SK-N-SH (cell line): ENCODE measurements at regions not wholly inside any gene's neighbourhood (a gene's known extent, or its start where the extent isn't known, plus 50 kb on each side); places are given as distances from the start of the nearest gene placed in this dataset.

ENCODE experiments used
- CTCF ChIA-PET: fragments of 300-600, 350-600 bp; formaldehyde crosslinking; extraction: SDS; loops from one replicate; lab custom pipeline; 2021; lab: Yijun Ruan, JAX
- POLR2A ChIA-PET: fragments of 350-600 bp; sonication (Branson Sonifier 250); formaldehyde crosslinking; extraction: SDS; loops from one replicate; lab custom pipeline; 2020; ENCODE audit warnings: antibody characterized with exemption, inconsistent platforms; lab: Yijun Ruan, JAX
- DNase-seq: peaks from one replicate; pipeline ENCODE4 v3.0.0; 2012
- H2AFZ ChIP-seq: fragments of 200-600 bp; sonication (generic); 2 replicates; pipeline ENCODE4 v1.8.1; 2016; ENCODE audit warnings: antibody characterized with exemption, mild to moderate bottlenecking, low read depth
- H3F3A ChIP-seq: fragments of 200-600 bp; sonication (generic); replicated peaks from 2 replicates; pipeline ENCODE3; 2016; ENCODE audit warnings: antibody characterized with exemption, mild to moderate bottlenecking; ENCODE audit not compliant: insufficient read depth
- H3K27ac ChIP-seq, 2 experiments: fragments of 200-500 bp in 1 of 2; fragments of 200-600 bp in 1 of 2; sonication (Bioruptor generic) in 1 of 2; sonication (generic), shearing (Covaris generic) in 1 of 2; 2 replicates each; pipeline versions ENCODE4 v1.5.1 to v1.6.1; 2014 to 2016; ENCODE audit warnings: low read depth in 2 of 2, inconsistent platforms in 1 of 2, low read length in 1 of 2, mild to moderate bottlenecking in 1 of 2, mixed read lengths in 1 of 2
- H3K27me3 ChIP-seq: fragments of 200-600 bp; sonication (generic), shearing (Covaris generic); 2 replicates; pipeline ENCODE4 v1.6.1; 2016; ENCODE audit warnings: mixed run types; ENCODE audit not compliant: insufficient read depth
- H3K36me3 ChIP-seq, 2 experiments: fragments of 200-500 bp in 1 of 2; fragments of 200-600 bp in 1 of 2; sonication (Bioruptor generic) in 1 of 2; sonication (generic) in 1 of 2; replicated peaks in 1 of 2; 2 replicates each; pipeline versions ENCODE3 to v1.5.1; 2014 to 2016; ENCODE audit warnings: low read length in 1 of 2, mild to moderate bottlenecking in 1 of 2; ENCODE audit not compliant: insufficient read depth in 2 of 2, control insufficient read depth in 1 of 2
- H3K4me1 ChIP-seq, 2 experiments: fragments of 200-500 bp in 1 of 2; fragments of 200-600 bp in 1 of 2; sonication (Bioruptor generic) in 1 of 2; sonication (generic), shearing (Covaris generic) in 1 of 2; 2 replicates each; pipeline versions ENCODE4 v1.5.1 to v1.6.1; 2014 to 2016; ENCODE audit warnings: low read depth in 1 of 2, low read length in 1 of 2, mixed run types in 1 of 2; ENCODE audit not compliant: insufficient read depth in 2 of 2, control insufficient read depth in 1 of 2
- H3K4me2 ChIP-seq: fragments of 200-600 bp; sonication (generic), shearing (Covaris generic); 2 replicates; pipeline ENCODE4 v1.6.1; 2017; ENCODE audit warnings: mixed run types
- H3K4me3 ChIP-seq, 2 experiments: fragments of 200-500 bp in 1 of 2; fragments of 200-600 bp in 1 of 2; sonication (Bioruptor generic) in 1 of 2; sonication (generic), shearing (Covaris generic) in 1 of 2; 2 replicates each; pipeline versions ENCODE4 v1.5.1 to v1.8.1; 2014 to 2016; ENCODE audit warnings: low read depth in 2 of 2, inconsistent platforms in 1 of 2, low read length in 1 of 2, mild to moderate bottlenecking in 1 of 2, mixed read lengths in 1 of 2, moderate library complexity in 1 of 2
- H3K79me2 ChIP-seq: fragments of 200-600 bp; sonication (generic); 2 replicates; pipeline ENCODE4 v1.8.1; 2017; ENCODE audit warnings: mild to moderate bottlenecking; ENCODE audit not compliant: insufficient read depth
- H3K9ac ChIP-seq: fragments of 200-600 bp; sonication (generic); 2 replicates; pipeline ENCODE4 v1.6.1; 2017; ENCODE audit warnings: mixed run types
- H3K9me2 ChIP-seq: fragments of 200-600 bp; sonication (generic); 2 replicates; pipeline ENCODE4 v1.6.1; 2017; ENCODE audit warnings: mixed run types
- H3K9me3 ChIP-seq: fragments of 200-600 bp; sonication (generic); 2 replicates; pipeline ENCODE4 v1.6.1; 2017; ENCODE audit warnings: mixed run types, mild to moderate bottlenecking, moderate library complexity
- H4K20me1 ChIP-seq: fragments of 200-600 bp; sonication (generic); 2 replicates; pipeline ENCODE4 v1.6.1; 2017; ENCODE audit warnings: mild to moderate bottlenecking, mixed run types; ENCODE audit not compliant: insufficient read depth
- CHD2 ChIP-seq: fragments of 150-350 bp; IDR thresholded peaks from 2 replicates; pipeline ENCODE4 v1.6.1; 2018; ENCODE audit warnings: low read length; ENCODE audit not compliant: partially characterized antibody
- ELF1 ChIP-seq: IDR thresholded peaks from 2 replicates; pipeline ENCODE4 v1.4.0; 2012
- EP300 ChIP-seq, 2 experiments: IDR thresholded peaks; 2 replicates each; pipeline versions ENCODE4 v1.4.0 to v1.6.1; 2012; ENCODE audit warnings: borderline replicate concordance in 1 of 2, low read depth in 1 of 2, low read length in 1 of 2
- FOXM1 ChIP-seq: IDR thresholded peaks from 2 replicates; pipeline ENCODE4 v1.4.0; 2012; ENCODE audit warnings: low read depth, mild to moderate bottlenecking
- GATA2 ChIP-seq: sonication (generic); formaldehyde crosslinking; IDR thresholded peaks from 2 replicates; pipeline ENCODE4 v1.5.0; 2020; ENCODE audit warnings: mild to moderate bottlenecking, missing genetic modification reagents
- JUND ChIP-seq: IDR thresholded peaks from 2 replicates; pipeline ENCODE4 v1.4.0; 2012
- MEF2A ChIP-seq: IDR thresholded peaks from 2 replicates; pipeline ENCODE4 v1.4.0; 2012; ENCODE audit warnings: low read depth, borderline replicate concordance
- MXI1 ChIP-seq: IDR thresholded peaks from 2 replicates; pipeline ENCODE4 v1.6.1; 2012; ENCODE audit warnings: mild to moderate bottlenecking, low read depth, low read length, improper control_type of control experiment
- NFIC ChIP-seq: IDR thresholded peaks from 2 replicates; pipeline ENCODE4 v1.4.0; 2012; ENCODE audit warnings: borderline replicate concordance
- NRF1 ChIP-seq: IDR thresholded peaks from 2 replicates; pipeline ENCODE4 v1.6.1; 2012; ENCODE audit warnings: low read depth, mild to moderate bottlenecking, low read length
- RCOR1 ChIP-seq: fragments of 150-350 bp; IDR thresholded peaks from 2 replicates; pipeline ENCODE4 v1.6.1; 2017; ENCODE audit warnings: antibody characterized with exemption, low read length
- RFX5 ChIP-seq: IDR thresholded peaks from 2 replicates; pipeline ENCODE4 v1.6.1; 2012; ENCODE audit warnings: mild to moderate bottlenecking, improper control_type of control experiment, low read length
- SIN3A ChIP-seq: IDR thresholded peaks from 2 replicates; pipeline ENCODE4 v1.6.1; 2012; ENCODE audit warnings: low read depth, mild to moderate bottlenecking, low read length, moderate library complexity, borderline replicate concordance
- SMC3 ChIP-seq: IDR thresholded peaks from 2 replicates; pipeline ENCODE4 v1.6.1; 2012; ENCODE audit warnings: low read depth, low read length, improper control_type of control experiment
- TCF12 ChIP-seq: IDR thresholded peaks from 2 replicates; pipeline ENCODE4 v1.4.0; 2012
- YY1 ChIP-seq: IDR thresholded peaks from 2 replicates; pipeline ENCODE4 v1.4.0; 2012; ENCODE audit warnings: low read depth, mild to moderate bottlenecking
- WGBS: methylation state at CpG from one replicate; pipeline ENCODE4 v1.1.6; 2017; ENCODE audit warnings: low lambda C conversion rate; 5-methylcytosine and 5-hydroxymethylcytosine counted together
- TF ChIP-seq, protein P1 (sequence below): IDR thresholded peaks from 2 replicates; pipeline ENCODE4 v1.4.0; 2012; ENCODE audit warnings: low read depth
- TF ChIP-seq, protein P2 (sequence below): fragments of 200-600 bp; sonication (generic); IDR thresholded peaks from 2 replicates; pipeline ENCODE4 v1.6.1; 2017; ENCODE audit warnings: antibody characterized with exemption, mild to moderate bottlenecking, moderate library complexity
- TF ChIP-seq, protein P3 (sequence below): IDR thresholded peaks from 2 replicates; pipeline ENCODE4 v1.4.0; 2012; ENCODE audit warnings: low read depth, borderline replicate concordance
- TF ChIP-seq, protein P4 (sequence below): fragments of 150-350 bp; IDR thresholded peaks from 2 replicates; pipeline ENCODE4 v1.6.1; 2017; ENCODE audit warnings: antibody characterized with exemption, low read length, low read depth, borderline replicate concordance

DNA sequence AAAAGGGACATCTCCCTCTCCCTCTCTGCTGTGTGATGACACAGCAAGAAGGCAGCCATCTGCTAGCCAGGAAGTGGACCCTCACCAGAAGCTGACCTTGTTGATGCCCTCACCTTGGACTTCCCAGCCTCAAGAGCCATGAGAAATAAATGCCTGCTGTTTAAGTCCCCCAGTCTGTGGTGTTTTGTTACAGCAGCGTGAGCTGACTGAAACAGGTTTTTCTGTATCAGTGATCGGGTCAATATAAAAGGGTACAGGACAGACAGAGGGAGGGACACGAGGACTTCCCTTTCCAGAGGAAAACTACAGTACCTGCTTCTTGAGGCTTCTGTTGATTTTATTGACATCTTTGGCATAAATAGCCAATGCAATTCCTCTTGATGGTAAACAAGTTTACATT, 510.3 kb upstream of the CHAC2 start:
- ChIA-PET POLR2A (no interaction called here), CTCF (no interaction called here)
- no peak overlapping the region for H3K4me2 ChIP-seq
- no peak for DNase-seq
- 15% methylated on average over 3 of the region's 3 CpGs for WGBS
- H4K20me1 ChIP-seq, result no peaks in the 10 kb centered on the region
- no peaks in the 10 kb centered on the region for H3K4me1 ChIP-seq
- no peak overlapping the region for H3K4me3 ChIP-seq
- H3K79me2 ChIP-seq, result no peaks in the 10 kb centered on the region; the same call in 1 of the 2 replicates
- H3K27ac ChIP-seq, result no peak overlapping the region
- no peak overlapping the region for H2AFZ ChIP-seq
- H3F3A ChIP-seq, result no peaks in the 10 kb centered on the region
- no peaks in the 10 kb centered on the region for H3K9me3 ChIP-seq
- H3K9ac ChIP-seq, result no peak overlapping the region
- H3K36me3 ChIP-seq, result no peaks in the 10 kb centered on the region
- no peaks in the 10 kb centered on the region; the same call in 1 of the 2 replicates for H3K27me3 ChIP-seq
- H3K9me2 ChIP-seq, result no peaks in the 10 kb centered on the region
- TF ChIP-seq MEF2A, result no peak
- no peak for TF ChIP-seq FOXM1
- no peak for TF ChIP-seq NRF1
- no peak for TF ChIP-seq SIN3A
- TF ChIP-seq, protein P1, sequence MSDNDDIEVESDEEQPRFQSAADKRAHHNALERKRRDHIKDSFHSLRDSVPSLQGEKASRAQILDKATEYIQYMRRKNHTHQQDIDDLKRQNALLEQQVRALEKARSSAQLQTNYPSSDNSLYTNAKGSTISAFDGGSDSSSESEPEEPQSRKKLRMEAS, result no peak
- TF ChIP-seq TCF12, result no peak
- TF ChIP-seq, protein P2, sequence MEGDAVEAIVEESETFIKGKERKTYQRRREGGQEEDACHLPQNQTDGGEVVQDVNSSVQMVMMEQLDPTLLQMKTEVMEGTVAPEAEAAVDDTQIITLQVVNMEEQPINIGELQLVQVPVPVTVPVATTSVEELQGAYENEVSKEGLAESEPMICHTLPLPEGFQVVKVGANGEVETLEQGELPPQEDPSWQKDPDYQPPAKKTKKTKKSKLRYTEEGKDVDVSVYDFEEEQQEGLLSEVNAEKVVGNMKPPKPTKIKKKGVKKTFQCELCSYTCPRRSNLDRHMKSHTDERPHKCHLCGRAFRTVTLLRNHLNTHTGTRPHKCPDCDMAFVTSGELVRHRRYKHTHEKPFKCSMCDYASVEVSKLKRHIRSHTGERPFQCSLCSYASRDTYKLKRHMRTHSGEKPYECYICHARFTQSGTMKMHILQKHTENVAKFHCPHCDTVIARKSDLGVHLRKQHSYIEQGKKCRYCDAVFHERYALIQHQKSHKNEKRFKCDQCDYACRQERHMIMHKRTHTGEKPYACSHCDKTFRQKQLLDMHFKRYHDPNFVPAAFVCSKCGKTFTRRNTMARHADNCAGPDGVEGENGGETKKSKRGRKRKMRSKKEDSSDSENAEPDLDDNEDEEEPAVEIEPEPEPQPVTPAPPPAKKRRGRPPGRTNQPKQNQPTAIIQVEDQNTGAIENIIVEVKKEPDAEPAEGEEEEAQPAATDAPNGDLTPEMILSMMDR, result no peak
- TF ChIP-seq RCOR1, result no peak
- no peak for TF ChIP-seq JUND
- TF ChIP-seq NFIC, result no peak
- no peak for TF ChIP-seq CHD2
- no peak for TF ChIP-seq YY1
- TF ChIP-seq, protein P3, sequence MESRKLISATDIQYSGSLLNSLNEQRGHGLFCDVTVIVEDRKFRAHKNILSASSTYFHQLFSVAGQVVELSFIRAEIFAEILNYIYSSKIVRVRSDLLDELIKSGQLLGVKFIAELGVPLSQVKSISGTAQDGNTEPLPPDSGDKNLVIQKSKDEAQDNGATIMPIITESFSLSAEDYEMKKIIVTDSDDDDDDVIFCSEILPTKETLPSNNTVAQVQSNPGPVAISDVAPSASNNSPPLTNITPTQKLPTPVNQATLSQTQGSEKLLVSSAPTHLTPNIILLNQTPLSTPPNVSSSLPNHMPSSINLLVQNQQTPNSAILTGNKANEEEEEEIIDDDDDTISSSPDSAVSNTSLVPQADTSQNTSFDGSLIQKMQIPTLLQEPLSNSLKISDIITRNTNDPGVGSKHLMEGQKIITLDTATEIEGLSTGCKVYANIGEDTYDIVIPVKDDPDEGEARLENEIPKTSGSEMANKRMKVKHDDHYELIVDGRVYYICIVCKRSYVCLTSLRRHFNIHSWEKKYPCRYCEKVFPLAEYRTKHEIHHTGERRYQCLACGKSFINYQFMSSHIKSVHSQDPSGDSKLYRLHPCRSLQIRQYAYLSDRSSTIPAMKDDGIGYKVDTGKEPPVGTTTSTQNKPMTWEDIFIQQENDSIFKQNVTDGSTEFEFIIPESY, result no peak
- no peak for TF ChIP-seq GATA2
- no peak for TF ChIP-seq SMC3
- no peak for TF ChIP-seq EP300 (IDR thresholded peaks at IDR 0.05; ENCODE audit: borderline replicate concordance in 1 of 2, low read depth in 1 of 2, low read length in 1 of 2)
- no peak for TF ChIP-seq MXI1
- TF ChIP-seq, protein P4, sequence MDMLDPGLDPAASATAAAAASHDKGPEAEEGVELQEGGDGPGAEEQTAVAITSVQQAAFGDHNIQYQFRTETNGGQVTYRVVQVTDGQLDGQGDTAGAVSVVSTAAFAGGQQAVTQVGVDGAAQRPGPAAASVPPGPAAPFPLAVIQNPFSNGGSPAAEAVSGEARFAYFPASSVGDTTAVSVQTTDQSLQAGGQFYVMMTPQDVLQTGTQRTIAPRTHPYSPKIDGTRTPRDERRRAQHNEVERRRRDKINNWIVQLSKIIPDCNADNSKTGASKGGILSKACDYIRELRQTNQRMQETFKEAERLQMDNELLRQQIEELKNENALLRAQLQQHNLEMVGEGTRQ, result no peak
- no peak for TF ChIP-seq RFX5
- TF ChIP-seq ELF1, result no peak
